ENCODE measurements at regions not wholly inside any gene's neighbourhood (a gene's known extent, or its start where the extent isn't known, plus 50 kb on each side); places are given as distances from the start of the nearest gene placed in this dataset.

DNA sequence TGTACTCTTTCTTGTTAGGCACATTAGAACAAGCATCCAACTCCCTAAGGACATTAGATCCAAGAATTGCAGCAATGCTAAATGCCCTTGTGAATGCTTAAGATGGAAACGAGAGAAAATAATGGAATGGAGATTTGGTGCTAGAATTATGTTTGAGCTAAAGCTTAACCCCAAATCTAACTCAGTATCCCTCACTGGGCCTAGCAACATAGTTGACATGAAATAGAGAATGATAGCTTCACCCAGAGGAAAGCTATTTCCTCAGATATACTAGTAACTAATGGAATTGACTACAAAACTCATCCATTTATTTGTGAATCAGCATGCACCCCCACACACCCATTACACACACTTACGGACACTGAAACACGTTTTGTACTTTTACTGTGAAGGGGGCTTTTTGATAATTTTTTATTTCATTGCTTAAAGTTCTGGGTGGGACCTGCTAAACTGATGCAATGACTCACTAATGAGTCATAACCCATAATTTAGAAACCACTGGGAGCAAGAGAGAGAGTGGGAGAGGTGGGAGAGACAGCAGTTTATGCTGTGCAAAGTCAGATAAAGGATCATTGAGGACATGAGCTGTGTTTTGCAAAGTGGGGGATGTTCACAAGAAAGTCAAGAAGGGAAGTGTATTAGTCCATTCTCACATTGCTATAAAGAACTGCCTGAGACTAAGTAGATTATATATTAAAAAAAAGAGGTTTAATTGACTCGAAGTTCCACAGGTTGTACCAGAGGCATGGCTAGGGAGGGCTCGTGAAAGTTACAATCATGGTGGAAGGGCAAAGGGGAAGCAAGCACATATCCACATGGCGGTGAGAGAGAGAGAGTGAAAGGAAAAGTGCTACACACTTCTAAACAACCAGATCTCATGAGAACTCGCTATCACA is 382.7 kb downstream of the SFMBT2 start:
- no TSS peak for BruUV-seq (replicated peaks)
- Histone ChIP-seq H3K9ac (ENCODE audit: low read length) (no peak overlapping the region), H3K36me3 (ENCODE audit: control insufficient read depth in 1 of 2, insufficient read depth in 2 of 2, low read length in 2 of 2) (no peaks in the 10 kb centered on the region), H3K9me2 (ENCODE audit: insufficient read depth) (no peaks in the 10 kb centered on the region), H3K4me2 (ENCODE audit: low read length) (no peak overlapping the region), H3K27ac (ENCODE audit: low read depth, low read length) (no peak overlapping the region), H3K9me3 (ENCODE audit: control insufficient read depth in 1 of 2, insufficient read depth in 1 of 2, low read depth in 1 of 2, low read length in 2 of 2) (no peaks in the 10 kb centered on the region), H3K79me2 (ENCODE audit: insufficient read depth, low read length) (no peaks in the 10 kb centered on the region), H3K4me3 (replicated peaks in 1 of 2; ENCODE audit: low read depth in 1 of 2, low read length in 2 of 2) (no peak overlapping the region), H3K4me1 (ENCODE audit: control insufficient read depth in 1 of 2, insufficient read depth in 2 of 2, low read length in 2 of 2) (no peaks in the 10 kb centered on the region), H2AFZ (ENCODE audit: low read depth, low read length, poor library complexity, severe bottlenecking) (no peak overlapping the region), H4K20me1 (ENCODE audit: insufficient read depth) (no peaks in the 10 kb centered on the region), H3K27me3 (ENCODE audit: insufficient read depth, low read length) (no peaks in the 10 kb centered on the region)
- intact Hi-C loops (cut with micrococcal nuclease): no loop called here
- TF ChIP-seq FOSL1 (IDR thresholded peaks at IDR 0.05; ENCODE audit: low read depth) (peak; percentile 60), EGR1 (IDR thresholded peaks at IDR 0.05; ENCODE audit: low read depth) (no peak), CBX3 (IDR thresholded peaks at IDR 0.05; ENCODE audit: low read depth) (no peak)
- POLR2A ChIA-PET: no interaction called here
- RAD21 ChIA-PET (ENCODE audit: low non-redundant PET in 1 of 2, low total read pairs in 2 of 2, uncharacterized antibody in 2 of 2, unreplicated experiment in 2 of 2): no interaction called here
- CTCF ChIA-PET: interaction anchor here (1.0 kb wide), 1 partner anchor 26 kb away, joined by 3 read pairs; no protein-coding TSS in a partner anchor
- no peak for DNase-seq (ENCODE audit: low read depth, low spot score)
- ATAC-seq: no peak

- intact Hi-C loops (cut with micrococcal nuclease): no loop called here
- BruUV-seq (replicated peaks): no TSS peak
Observed at GRCh38 chr10:7027237-7027912, 383.5 kb downstream of the SFMBT2 start.

More at GRCh38 chr10:7027237-7027912, 383.5 kb downstream of the SFMBT2 start:
- DNase-seq (ENCODE audit: low read depth, low spot score): no peak
- ChIA-PET POLR2A (no interaction called here), RAD21 (ENCODE audit: low non-redundant PET in 1 of 2, low total read pairs in 2 of 2, uncharacterized antibody in 2 of 2, unreplicated experiment in 2 of 2) (no interaction called here), CTCF (interaction anchor here (1.0 kb wide), 1 partner anchor 27 kb away, joined by 3 read pairs; no protein-coding TSS in a partner anchor)
- no peak overlapping the region for H3K9ac ChIP-seq (ENCODE audit: low read length)
- ATAC-seq: no peak
- no peak overlapping the region for H2AFZ ChIP-seq (ENCODE audit: low read depth, low read length, poor library complexity, severe bottlenecking)
- no peaks in the 10 kb centered on the region for H3K36me3 ChIP-seq (ENCODE audit: control insufficient read depth in 1 of 2, insufficient read depth in 2 of 2, low read length in 2 of 2)
- no peak overlapping the region for H3K27ac ChIP-seq (ENCODE audit: low read depth, low read length)
- TF ChIP-seq CTCF (IDR thresholded peaks at IDR 0.05 in 2 of 3, conservative IDR thresholded peaks at IDR 0.05 in 1 of 3; ENCODE audit: borderline replicate concordance in 1 of 3, insufficient read depth in 1 of 3, low read depth in 2 of 3, low read length in 2 of 3) (no peak), POLR2AphosphoS5 (IDR thresholded peaks at IDR 0.05; ENCODE audit: low read depth, low read length) (no peak), ZBTB33 (IDR thresholded peaks at IDR 0.05; ENCODE audit: extremely low read depth, insufficient replicate concordance, low read length) (no peak), POLR2A (IDR thresholded peaks at IDR 0.05; ENCODE audit: borderline replicate concordance, extremely low read depth, insufficient read depth, insufficient read length) (no peak), TCF7L2 (IDR thresholded peaks at IDR 0.05; ENCODE audit: borderline replicate concordance, extremely low read depth, insufficient read depth, insufficient read length) (no peak), EZH2 (IDR thresholded peaks at IDR 0.05) (no peak)
- no peaks in the 10 kb centered on the region for H4K20me1 ChIP-seq (ENCODE audit: insufficient read depth)
- no peak overlapping the region for H3K4me2 ChIP-seq (ENCODE audit: low read length)
- no peak overlapping the region for H3K4me3 ChIP-seq (replicated peaks in 1 of 2; ENCODE audit: low read depth in 1 of 2, low read length in 2 of 2)
- no peaks in the 10 kb centered on the region for H3K27me3 ChIP-seq (ENCODE audit: insufficient read depth, low read length)
- H3K9me2 ChIP-seq (ENCODE audit: insufficient read depth): no peaks in the 10 kb centered on the region
- H3K9me3 ChIP-seq (ENCODE audit: control insufficient read depth in 1 of 2, insufficient read depth in 1 of 2, low read depth in 1 of 2, low read length in 2 of 2): no peaks in the 10 kb centered on the region
- H3K4me1 ChIP-seq (ENCODE audit: control insufficient read depth in 1 of 2, insufficient read depth in 2 of 2, low read length in 2 of 2): no peaks in the 10 kb centered on the region
- no peaks in the 10 kb centered on the region for H3K79me2 ChIP-seq (ENCODE audit: insufficient read depth, low read length)

Measured in HCT116 (cell line).